Amniotic epithelial cell (primary cell): ENCODE measurements at regions not wholly inside any gene's neighbourhood (a gene's known extent, or its start where the extent isn't known, plus 50 kb on each side); places are given as distances from the start of the nearest gene placed in this dataset.

Experiments
- DNase-seq: peaks from one replicate; pipeline ENCODE4 v3.0.0-alpha.2; 2010; ENCODE audit warnings: low read depth

GRCh38 chr1:67948151-67949080, 102.0 kb downstream of the DIRAS3 start:
- DNase-seq: peak; percentile 88

GRCh38 chr1:67947114-67947513, 103.3 kb downstream of the DIRAS3 start:
- DNase-seq: no peak

DNA sequence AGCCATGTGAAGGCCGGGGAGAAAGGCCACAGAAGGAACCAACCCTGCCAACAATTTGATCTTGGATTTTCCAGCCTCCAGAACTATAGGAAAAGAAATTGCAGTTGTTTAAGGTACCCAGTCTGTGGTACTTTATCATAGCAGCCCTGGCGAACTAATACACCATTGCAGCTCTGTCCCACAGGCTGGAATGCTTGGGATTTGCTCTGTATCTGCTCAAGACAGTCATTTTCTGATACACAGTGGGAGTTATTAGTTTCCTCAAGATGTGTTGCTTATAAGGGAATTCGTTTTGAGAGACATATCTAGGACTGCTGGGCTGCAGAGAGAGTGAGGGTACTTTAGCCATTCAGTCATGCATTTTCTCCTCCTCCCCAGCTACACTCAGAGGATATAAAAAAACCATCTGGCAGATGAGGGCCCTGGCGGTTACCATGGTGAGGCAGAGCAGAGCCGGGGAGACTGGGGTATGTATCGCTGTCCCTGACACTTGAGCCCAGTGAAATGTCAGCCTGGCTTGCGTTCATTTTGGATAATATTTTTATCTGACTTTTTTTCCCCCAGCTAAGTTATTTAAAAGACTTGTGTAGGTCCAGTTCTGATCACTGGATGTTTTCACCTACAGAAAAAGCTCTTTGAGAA, 104.6 kb downstream of the DIRAS3 start:
- DNase-seq: no peak

- DNase-seq: no peak
These were observed 108.2 kb downstream of the DIRAS3 start for GRCh38 chr1:67942274-67942673.

DNA sequence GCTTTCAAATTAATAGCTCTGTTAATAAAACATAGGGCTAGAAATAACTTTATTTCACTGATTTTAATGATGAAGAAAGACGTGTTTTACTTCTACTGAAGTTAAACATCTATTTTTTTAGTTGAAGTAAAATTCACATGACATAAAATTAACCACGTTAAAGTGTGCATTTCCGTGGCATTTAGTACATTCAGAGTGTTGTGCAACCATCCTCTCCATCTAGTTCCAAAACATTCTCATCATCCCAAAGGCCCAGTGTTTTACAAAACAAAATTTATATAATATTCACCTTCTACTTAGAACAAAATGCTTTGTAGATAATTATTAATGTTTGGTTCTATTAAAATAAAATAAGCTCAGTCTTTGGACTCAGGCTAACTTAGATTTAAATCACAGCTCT, 108.5 kb upstream of the GNG12 start:
- peak; percentile 43 for DNase-seq

- DNase-seq: no peak
These were observed 107.9 kb upstream of the GNG12 start for GRCh38 chr1:67941155-67941554.

- DNase-seq: no peak
These were observed 106.7 kb upstream of the GNG12 start for GRCh38 chr1:67939942-67940341.

DNA sequence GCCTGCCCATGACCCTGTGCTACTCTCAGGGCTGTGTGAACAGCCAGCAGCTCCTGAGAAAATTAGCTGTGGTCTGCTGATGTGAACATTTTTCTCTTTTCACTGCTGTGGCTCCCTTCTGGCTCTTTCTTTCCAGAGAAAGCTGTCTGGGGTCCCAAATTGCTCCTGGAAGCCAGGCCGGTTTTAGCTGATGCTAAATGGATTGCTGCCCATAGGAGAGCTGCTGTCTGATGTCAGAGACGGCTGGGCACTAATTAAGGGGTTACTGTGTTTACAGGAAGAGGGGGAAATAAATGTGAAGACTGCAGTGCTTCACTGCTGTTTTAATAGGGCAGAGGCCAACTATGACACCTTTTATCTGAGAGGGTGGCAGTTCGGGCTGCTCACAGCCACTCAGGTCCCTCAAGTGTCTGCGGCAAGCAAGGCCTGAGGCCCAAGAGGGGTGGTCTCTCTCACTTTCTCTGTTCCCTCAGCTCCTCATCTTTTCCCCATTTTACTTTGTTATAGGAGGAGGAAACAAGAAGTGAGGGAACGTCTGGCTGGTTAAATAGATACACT, 106.0 kb upstream of the GNG12 start:
- no peak for DNase-seq

- peak; percentile 57 for DNase-seq
These were observed 104.4 kb upstream of the GNG12 start for GRCh38 chr1:67937651-67938050.

DNA sequence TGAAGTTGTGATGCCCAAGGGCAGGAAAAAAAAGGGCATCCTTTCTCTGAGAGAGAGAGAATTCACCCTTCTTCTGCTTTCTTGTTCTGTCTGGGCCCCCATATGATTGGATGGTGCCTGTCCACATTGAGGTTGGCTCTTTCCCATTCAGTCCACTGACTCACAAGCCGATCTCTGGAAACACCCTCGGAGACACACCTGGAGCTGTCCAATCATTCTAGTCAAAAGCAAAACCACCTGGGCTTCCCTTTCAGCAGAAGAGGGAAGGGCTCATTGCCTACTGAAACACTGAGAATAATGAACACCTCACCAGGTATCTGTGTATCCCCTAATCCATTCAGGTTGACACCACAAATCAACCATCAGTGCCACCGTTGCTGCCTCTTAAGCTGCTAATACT, 103.7 kb upstream of the GNG12 start:
- no peak for DNase-seq

DNA sequence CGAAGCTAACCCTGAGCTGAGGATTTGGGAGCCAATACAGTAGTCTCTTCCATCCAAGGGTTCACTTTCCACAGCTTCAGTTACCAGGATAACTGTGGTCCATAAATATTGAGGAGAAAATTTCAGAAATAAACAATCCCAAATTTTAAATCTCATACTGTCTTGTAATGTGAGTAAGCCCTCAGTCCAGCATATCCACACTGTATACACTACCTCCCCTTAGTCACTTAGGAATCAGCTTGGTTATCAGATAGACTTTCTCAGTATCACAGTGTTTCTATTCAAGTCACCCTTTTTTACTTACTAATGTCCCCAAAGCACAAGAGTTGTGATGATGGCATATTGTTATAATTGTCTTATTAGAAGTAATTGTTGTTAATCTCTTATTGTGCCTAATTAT, 102.3 kb upstream of the GNG12 start:
- DNase-seq: no peak

DNA sequence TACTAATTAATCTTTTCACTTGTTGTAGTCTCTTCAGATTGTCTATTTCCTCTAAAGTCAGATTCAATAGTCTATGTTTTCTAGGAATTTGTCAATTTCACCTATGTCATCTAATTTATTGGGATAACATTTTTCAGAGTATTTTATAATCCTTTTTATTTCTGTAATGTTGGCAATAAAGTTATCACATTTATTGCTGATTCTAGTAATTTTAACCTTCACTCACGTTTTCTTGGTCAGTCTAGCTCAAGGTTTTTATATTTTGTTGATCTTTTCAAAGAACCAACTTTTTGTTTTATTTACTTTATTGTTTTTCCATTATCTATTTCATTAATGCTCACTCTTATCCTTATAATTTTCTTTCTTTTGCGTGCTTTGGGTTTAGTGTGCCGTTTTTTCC, 97.9 kb upstream of the GNG12 start:
- DNase-seq: no peak

- DNase-seq: no peak
These were observed 89.8 kb upstream of the GNG12 start for GRCh38 chr1:67923074-67923473.

- peak; percentile 86 for DNase-seq
These were observed 88.6 kb upstream of the GNG12 start for GRCh38 chr1:67921725-67922489.

DNA sequence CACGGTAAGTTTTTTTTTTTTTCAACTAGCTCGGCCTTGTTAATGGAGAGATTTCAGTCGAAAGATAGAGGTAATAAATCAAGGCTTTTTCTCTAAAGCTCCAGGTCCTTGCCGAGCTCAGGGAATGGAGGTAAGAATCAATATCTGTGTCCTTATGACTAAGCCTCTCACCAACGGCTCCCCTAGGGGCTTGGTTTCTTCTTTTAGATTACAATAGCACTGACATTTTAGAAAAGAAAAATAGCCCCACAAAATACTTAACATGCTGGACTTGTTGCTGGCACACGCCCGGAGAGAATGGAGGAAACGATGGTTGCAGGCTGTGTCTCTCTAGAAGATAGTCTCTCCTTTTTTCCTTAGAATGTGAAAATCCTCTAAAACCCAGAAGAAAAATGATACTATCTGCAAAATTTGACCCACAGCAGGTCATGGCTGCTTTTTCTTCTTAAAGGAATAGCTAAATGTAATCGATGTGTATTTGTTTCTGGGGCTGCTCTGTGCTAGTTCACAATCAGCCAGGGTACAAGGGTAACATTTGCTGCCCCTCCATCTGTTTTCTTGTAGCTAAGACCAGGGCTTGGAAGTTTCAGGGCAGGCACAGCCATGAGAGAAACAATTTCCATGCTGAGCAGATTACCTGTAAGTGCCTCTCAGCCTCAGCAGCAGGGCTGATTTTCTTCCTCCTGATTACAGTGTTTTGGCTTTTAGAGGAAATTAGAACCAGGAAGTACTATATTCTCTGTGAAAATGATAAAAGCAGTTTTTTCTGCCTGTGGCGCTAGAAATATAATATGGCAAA, 86.2 kb upstream of the GNG12 start:
- DNase-seq: no peak

DNA sequence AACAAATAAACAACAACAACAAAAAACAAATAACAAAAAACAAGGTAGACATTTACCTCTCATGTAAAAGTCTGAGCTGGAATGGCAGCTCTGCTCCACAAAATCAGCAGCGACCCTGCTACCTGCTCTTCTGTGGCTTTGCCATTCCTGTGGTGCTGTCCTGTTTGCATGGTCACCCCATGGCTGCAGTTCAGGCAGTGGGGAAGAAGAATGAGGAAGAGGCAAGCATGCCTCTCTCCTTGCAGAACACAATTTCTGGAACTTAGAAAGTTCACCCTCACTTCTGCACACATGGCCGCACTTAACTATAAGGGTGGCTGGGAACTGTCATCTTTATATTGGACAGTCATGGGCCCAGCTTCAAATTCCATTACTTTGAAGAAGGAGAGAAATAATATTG, 84.8 kb upstream of the GNG12 start:
- no peak for DNase-seq

GRCh38 chr1:67917006-67917405, 83.7 kb upstream of the GNG12 start:
- no peak for DNase-seq

DNA sequence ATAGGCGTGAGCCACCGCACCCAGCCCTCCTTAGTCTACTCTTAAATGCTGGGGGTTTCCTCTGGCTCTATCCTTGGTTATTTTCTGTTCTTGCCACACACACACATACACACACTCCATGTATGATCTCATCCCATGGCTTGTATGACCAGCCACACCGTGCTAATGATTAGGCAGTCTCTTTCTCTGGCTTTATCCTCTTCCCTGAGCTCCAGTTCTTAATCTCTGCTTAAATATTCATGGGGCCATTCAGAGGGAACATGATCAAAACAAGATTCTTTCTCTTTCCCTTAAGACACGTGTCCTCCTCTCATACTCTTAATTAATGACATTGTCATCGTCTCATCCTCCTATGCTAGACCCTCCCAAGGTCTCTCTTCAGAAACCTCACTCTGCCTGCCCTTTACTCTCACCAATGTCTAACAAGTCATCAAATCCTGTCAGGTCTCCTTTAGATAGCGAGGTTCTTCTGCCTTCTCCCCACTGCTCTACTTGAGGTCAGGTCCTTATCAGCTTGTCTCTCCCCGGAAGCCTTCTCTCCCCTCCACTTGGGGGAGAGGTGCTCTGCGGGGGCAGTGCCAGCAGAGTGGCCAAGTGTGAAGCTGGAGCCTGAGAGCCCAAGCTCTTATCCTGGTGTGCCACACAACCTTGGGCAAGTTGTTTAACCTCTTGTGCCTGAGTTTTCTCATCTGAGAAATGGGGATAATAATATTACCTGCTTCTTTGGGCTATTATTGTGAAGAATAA, 83.0 kb upstream of the GNG12 start:
- no peak for DNase-seq

DNA sequence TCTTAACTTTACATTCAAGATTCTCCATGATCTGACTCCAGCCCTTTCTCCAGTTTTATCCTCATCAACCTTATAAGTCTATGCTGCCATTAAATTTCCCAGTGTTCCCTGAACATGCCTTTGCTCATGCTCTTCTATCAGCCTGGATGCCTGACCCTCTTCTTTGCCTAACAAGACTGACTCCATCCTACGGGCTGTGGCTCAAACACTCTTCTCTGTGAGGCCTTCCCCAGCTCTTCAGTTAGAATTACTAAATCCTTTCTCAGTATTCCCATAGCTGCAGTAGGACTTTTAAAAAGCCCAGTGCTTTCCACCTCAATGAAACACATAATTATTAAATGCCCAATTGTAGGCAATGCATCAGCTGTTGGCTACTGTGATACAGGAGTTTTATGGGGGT, 76.5 kb upstream of the GNG12 start:
- DNase-seq: no peak

- peak; percentile 29 for DNase-seq
These were observed 75.1 kb upstream of the GNG12 start for GRCh38 chr1:67908250-67908936.
